ENCODE measurements at regions not wholly inside any gene's neighbourhood (a gene's known extent, or its start where the extent isn't known, plus 50 kb on each side); places are given as distances from the start of the nearest gene placed in this dataset.

DNA sequence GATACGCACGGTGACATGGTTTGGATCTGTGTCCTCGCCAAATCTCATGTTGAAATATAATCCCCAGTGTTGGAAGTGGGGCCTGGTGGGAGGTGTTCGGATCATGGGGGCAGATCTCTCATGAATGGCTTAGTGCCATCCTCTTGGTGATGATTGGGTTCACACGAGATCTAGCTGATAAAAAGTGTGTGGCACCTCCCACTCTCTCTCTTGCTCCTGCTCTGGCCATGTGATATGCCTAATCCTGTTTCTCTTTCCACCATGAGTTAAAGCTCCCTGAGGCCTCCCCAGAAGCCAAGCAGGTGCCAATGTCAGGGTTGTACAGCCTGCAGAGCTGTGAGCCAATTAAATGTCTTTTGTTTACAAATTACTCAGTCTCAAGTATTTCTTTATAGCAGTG is 303.1 kb upstream of the PLET1 start (continued):
- TF ChIP-seq, protein P1, sequence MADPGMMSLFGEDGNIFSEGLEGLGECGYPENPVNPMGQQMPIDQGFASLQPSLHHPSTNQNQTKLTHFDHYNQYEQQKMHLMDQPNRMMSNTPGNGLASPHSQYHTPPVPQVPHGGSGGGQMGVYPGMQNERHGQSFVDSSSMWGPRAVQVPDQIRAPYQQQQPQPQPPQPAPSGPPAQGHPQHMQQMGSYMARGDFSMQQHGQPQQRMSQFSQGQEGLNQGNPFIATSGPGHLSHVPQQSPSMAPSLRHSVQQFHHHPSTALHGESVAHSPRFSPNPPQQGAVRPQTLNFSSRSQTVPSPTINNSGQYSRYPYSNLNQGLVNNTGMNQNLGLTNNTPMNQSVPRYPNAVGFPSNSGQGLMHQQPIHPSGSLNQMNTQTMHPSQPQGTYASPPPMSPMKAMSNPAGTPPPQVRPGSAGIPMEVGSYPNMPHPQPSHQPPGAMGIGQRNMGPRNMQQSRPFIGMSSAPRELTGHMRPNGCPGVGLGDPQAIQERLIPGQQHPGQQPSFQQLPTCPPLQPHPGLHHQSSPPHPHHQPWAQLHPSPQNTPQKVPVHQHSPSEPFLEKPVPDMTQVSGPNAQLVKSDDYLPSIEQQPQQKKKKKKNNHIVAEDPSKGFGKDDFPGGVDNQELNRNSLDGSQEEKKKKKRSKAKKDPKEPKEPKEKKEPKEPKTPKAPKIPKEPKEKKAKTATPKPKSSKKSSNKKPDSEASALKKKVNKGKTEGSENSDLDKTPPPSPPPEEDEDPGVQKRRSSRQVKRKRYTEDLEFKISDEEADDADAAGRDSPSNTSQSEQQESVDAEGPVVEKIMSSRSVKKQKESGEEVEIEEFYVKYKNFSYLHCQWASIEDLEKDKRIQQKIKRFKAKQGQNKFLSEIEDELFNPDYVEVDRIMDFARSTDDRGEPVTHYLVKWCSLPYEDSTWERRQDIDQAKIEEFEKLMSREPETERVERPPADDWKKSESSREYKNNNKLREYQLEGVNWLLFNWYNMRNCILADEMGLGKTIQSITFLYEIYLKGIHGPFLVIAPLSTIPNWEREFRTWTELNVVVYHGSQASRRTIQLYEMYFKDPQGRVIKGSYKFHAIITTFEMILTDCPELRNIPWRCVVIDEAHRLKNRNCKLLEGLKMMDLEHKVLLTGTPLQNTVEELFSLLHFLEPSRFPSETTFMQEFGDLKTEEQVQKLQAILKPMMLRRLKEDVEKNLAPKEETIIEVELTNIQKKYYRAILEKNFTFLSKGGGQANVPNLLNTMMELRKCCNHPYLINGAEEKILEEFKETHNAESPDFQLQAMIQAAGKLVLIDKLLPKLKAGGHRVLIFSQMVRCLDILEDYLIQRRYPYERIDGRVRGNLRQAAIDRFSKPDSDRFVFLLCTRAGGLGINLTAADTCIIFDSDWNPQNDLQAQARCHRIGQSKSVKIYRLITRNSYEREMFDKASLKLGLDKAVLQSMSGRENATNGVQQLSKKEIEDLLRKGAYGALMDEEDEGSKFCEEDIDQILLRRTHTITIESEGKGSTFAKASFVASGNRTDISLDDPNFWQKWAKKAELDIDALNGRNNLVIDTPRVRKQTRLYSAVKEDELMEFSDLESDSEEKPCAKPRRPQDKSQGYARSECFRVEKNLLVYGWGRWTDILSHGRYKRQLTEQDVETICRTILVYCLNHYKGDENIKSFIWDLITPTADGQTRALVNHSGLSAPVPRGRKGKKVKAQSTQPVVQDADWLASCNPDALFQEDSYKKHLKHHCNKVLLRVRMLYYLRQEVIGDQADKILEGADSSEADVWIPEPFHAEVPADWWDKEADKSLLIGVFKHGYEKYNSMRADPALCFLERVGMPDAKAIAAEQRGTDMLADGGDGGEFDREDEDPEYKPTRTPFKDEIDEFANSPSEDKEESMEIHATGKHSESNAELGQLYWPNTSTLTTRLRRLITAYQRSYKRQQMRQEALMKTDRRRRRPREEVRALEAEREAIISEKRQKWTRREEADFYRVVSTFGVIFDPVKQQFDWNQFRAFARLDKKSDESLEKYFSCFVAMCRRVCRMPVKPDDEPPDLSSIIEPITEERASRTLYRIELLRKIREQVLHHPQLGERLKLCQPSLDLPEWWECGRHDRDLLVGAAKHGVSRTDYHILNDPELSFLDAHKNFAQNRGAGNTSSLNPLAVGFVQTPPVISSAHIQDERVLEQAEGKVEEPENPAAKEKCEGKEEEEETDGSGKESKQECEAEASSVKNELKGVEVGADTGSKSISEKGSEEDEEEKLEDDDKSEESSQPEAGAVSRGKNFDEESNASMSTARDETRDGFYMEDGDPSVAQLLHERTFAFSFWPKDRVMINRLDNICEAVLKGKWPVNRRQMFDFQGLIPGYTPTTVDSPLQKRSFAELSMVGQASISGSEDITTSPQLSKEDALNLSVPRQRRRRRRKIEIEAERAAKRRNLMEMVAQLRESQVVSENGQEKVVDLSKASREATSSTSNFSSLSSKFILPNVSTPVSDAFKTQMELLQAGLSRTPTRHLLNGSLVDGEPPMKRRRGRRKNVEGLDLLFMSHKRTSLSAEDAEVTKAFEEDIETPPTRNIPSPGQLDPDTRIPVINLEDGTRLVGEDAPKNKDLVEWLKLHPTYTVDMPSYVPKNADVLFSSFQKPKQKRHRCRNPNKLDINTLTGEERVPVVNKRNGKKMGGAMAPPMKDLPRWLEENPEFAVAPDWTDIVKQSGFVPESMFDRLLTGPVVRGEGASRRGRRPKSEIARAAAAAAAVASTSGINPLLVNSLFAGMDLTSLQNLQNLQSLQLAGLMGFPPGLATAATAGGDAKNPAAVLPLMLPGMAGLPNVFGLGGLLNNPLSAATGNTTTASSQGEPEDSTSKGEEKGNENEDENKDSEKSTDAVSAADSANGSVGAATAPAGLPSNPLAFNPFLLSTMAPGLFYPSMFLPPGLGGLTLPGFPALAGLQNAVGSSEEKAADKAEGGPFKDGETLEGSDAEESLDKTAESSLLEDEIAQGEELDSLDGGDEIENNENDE (IDR thresholded peaks at IDR 0.05; ENCODE audit: insufficient replicate concordance, low read length), result no peak
- no peak for TF ChIP-seq HDAC2 (IDR thresholded peaks at IDR 0.05; ENCODE audit: borderline replicate concordance in 1 of 2, low read depth in 2 of 2, low read length in 2 of 2)

All from H1 (cell line).